ENCODE measurements at regions not wholly inside any gene's neighbourhood (a gene's known extent, or its start where the extent isn't known, plus 50 kb on each side); places are given as distances from the start of the nearest gene placed in this dataset.
"Not testable (repeated sequence)": the region's sequence is repeated elsewhere in the genome, so short reads cannot be mapped to it uniquely, and the experiment has no call there.

DNA sequence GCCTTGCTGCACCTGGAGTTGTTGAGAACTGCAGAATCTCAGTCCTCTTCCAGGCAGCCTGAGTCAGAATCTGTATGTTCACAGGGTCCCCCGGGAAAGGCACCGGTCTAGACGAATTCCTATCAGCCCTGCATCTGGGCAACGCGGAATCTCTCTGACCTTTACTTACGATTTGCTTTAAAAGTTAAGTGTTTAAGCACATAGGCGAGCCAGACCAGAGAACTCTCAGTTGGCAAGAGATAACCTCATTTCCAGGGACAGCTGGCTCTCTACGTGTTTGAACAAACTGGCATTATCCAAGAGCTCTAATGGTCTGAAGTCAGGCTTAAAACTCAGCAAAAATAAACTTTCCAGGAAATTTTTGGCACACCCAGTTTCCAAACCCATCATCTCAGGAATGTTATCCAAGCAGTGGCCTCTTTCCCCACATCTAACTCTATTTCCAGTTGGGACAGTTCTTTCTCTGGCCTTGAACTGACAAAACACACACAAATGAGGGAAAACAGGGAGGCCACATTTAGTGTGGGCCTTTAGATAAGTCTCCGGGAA lies 53.4 kb downstream of the HES1 start:
- no peak overlapping the region for H3K4me3 ChIP-seq (ENCODE audit: low read depth, low read length)
- H3K27ac ChIP-seq (ENCODE audit: extremely low read depth, low read depth, low read length), result no peak overlapping the region
- peaks cover 6% of the 10 kb centered on the region for H3K4me1 ChIP-seq (ENCODE audit: control insufficient read depth, insufficient read depth, low read length)
- no peaks in the 10 kb centered on the region for H3K9me3 ChIP-seq (ENCODE audit: control insufficient read depth, insufficient read depth, low read depth, low read length)
- ChIA-PET CTCF (no interaction called here), POLR2A (no interaction called here)
- TF ChIP-seq ZNF830 (tag by site-specific recombination; IDR thresholded peaks at IDR 0.05; ENCODE audit: low read depth) (no peak), RBAK (tag by site-specific recombination; IDR thresholded peaks at IDR 0.05) (no peak), ZNF292 (tag by site-specific recombination; IDR thresholded peaks at IDR 0.05; ENCODE audit: borderline replicate concordance, low read depth) (no peak), ZNF157 (tag by site-specific recombination; IDR thresholded peaks at IDR 0.05) (no peak), ZBTB1 (tag by site-specific recombination; IDR thresholded peaks at IDR 0.05) (no peak), SP3 (tag by site-specific recombination; IDR thresholded peaks at IDR 0.05) (no peak)
- no peaks in the 10 kb centered on the region for H3K36me3 ChIP-seq (ENCODE audit: control insufficient read depth in 2 of 2, insufficient read depth in 1 of 2, low read length in 2 of 2)

GRCh38 chr3:194191850-194192249 lies 55.9 kb downstream of the HES1 start:
- POLR2A ChIA-PET; CTCF ChIA-PET; H3K36me3 ChIP-seq (ENCODE audit: control insufficient read depth in 2 of 2, insufficient read depth in 1 of 2, low read length in 2 of 2); H3K9me3 ChIP-seq (ENCODE audit: control insufficient read depth, insufficient read depth, low read depth, low read length); H3K27ac ChIP-seq (ENCODE audit: extremely low read depth, low read depth, low read length); H3K4me1 ChIP-seq (ENCODE audit: control insufficient read depth, insufficient read depth, low read length); H3K4me3 ChIP-seq (ENCODE audit: low read depth, low read length): not testable (repeated sequence)

GRCh38 chr3:194194051-194194756 lies 58.3 kb downstream of the HES1 start:
- TF ChIP-seq ZNF518A (tag by site-specific recombination; conservative IDR thresholded peaks at IDR 0.05; ENCODE audit: low read depth), result no peak
- no peak for TF ChIP-seq BCL11B (tag by site-specific recombination; IDR thresholded peaks at IDR 0.05; ENCODE audit: low read depth)
- no peak for TF ChIP-seq REPIN1 (tag by site-specific recombination; IDR thresholded peaks at IDR 0.05; ENCODE audit: low read depth)
- no peak for TF ChIP-seq MZF1 (tag by site-specific recombination; IDR thresholded peaks at IDR 0.05; ENCODE audit: borderline replicate concordance)
- TF ChIP-seq ZNF366 (tag by site-specific recombination; conservative IDR thresholded peaks at IDR 0.05), result no peak
- TF ChIP-seq ZNF677 (tag by site-specific recombination; IDR thresholded peaks at IDR 0.05), result no peak
- TF ChIP-seq OSR2 (tag by site-specific recombination; IDR thresholded peaks at IDR 0.05), result no peak
- TF ChIP-seq ZXDB (tag by site-specific recombination; IDR thresholded peaks at IDR 0.05), result no peak
- TF ChIP-seq ZNF391 (tag by site-specific recombination; IDR thresholded peaks at IDR 0.05; ENCODE audit: borderline replicate concordance, low read depth), result no peak
- no peak for TF ChIP-seq ZNF280C (tag by site-specific recombination; IDR thresholded peaks at IDR 0.05)
- TF ChIP-seq, protein P1, sequence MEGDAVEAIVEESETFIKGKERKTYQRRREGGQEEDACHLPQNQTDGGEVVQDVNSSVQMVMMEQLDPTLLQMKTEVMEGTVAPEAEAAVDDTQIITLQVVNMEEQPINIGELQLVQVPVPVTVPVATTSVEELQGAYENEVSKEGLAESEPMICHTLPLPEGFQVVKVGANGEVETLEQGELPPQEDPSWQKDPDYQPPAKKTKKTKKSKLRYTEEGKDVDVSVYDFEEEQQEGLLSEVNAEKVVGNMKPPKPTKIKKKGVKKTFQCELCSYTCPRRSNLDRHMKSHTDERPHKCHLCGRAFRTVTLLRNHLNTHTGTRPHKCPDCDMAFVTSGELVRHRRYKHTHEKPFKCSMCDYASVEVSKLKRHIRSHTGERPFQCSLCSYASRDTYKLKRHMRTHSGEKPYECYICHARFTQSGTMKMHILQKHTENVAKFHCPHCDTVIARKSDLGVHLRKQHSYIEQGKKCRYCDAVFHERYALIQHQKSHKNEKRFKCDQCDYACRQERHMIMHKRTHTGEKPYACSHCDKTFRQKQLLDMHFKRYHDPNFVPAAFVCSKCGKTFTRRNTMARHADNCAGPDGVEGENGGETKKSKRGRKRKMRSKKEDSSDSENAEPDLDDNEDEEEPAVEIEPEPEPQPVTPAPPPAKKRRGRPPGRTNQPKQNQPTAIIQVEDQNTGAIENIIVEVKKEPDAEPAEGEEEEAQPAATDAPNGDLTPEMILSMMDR (tag by site-specific recombination; IDR thresholded peaks at IDR 0.05), result no peak
- no peak for TF ChIP-seq ZNF776 (tag by site-specific recombination; IDR thresholded peaks at IDR 0.05; ENCODE audit: borderline replicate concordance)
- no peak for TF ChIP-seq ZNF549 (tag by site-specific recombination; IDR thresholded peaks at IDR 0.05)
- no peak for TF ChIP-seq WT1 (tag by site-specific recombination; IDR thresholded peaks at IDR 0.05)
- no peak for TF ChIP-seq ZEB2 (tag by site-specific recombination; IDR thresholded peaks at IDR 0.05)
- TF ChIP-seq ZFP41 (tag by site-specific recombination; IDR thresholded peaks at IDR 0.05; ENCODE audit: borderline replicate concordance), result no peak

More at GRCh38 chr3:194194051-194194756, 58.3 kb downstream of the HES1 start:
- CTCF ChIA-PET, result interaction anchor here (0.6 kb wide), 1 partner anchor 33 kb away, joined by 4 read pairs; no protein-coding TSS in a partner anchor
- Histone ChIP-seq H3K36me3 (ENCODE audit: control insufficient read depth in 2 of 2, insufficient read depth in 1 of 2, low read length in 2 of 2) (no peaks in the 10 kb centered on the region), H3K9me3 (ENCODE audit: control insufficient read depth, insufficient read depth, low read depth, low read length) (no peaks in the 10 kb centered on the region), H3K27ac (ENCODE audit: extremely low read depth, low read depth, low read length) (no peak overlapping the region), H3K4me1 (ENCODE audit: control insufficient read depth, insufficient read depth, low read length) (no peaks in the 10 kb centered on the region), H3K4me3 (ENCODE audit: low read depth, low read length) (no peak overlapping the region)
- POLR2A ChIA-PET, result no interaction called here
